ENCODE measurements at regions not wholly inside any gene's neighbourhood (a gene's known extent, or its start where the extent isn't known, plus 50 kb on each side); places are given as distances from the start of the nearest gene placed in this dataset.

- Histone ChIP-seq H3K27me3 (no peaks in the 10 kb centered on the region), H3K27ac (no peak overlapping the region), H3K4me3 (no peak overlapping the region), H3K36me3 (no peaks in the 10 kb centered on the region), H3K9me3 (peaks cover 4% of the 10 kb centered on the region), H3K4me1 (no peaks in the 10 kb centered on the region)
- intact Hi-C loops (cut with DNase I): no loop called here
- peak in 1 of 2 donors; percentile 22 for DNase-seq (ENCODE audit: extremely low spot score in 2 of 2)
- TF ChIP-seq POLR2A (IDR thresholded peaks at IDR 0.05): no peak
- TF ChIP-seq CTCF (IDR thresholded peaks at IDR 0.05): no peak
- TF ChIP-seq POLR2AphosphoS5 (IDR thresholded peaks at IDR 0.05; ENCODE audit: insufficient read depth in 1 of 2, low read depth in 1 of 2): no peak
Observed at GRCh38 chr2:234691968-234692955, 195.4 kb upstream of the ARL4C start.

GRCh38 chr2:234691214-234691575 lies 194.3 kb upstream of the ARL4C start:
- Histone ChIP-seq H3K4me1 (no peaks in the 10 kb centered on the region), H3K9me3 (peaks cover 4% of the 10 kb centered on the region), H3K27me3 (no peaks in the 10 kb centered on the region), H3K27ac (no peak overlapping the region), H3K4me3 (no peak overlapping the region), H3K36me3 (no peaks in the 10 kb centered on the region)
- intact Hi-C loops (cut with DNase I): no loop called here
- peak in 1 of 2 donors; percentile 22 for DNase-seq (ENCODE audit: extremely low spot score in 2 of 2)
- TF ChIP-seq POLR2AphosphoS5 (IDR thresholded peaks at IDR 0.05; ENCODE audit: insufficient read depth in 1 of 2, low read depth in 1 of 2) (no peak), CTCF (IDR thresholded peaks at IDR 0.05) (no peak), POLR2A (IDR thresholded peaks at IDR 0.05) (no peak)

GRCh38 chr2:234690569-234691213 lies 193.8 kb upstream of the ARL4C start:
- no peak overlapping the region for H3K27ac ChIP-seq

GRCh38 chr2:234689911-234690379 lies 193.1 kb upstream of the ARL4C start:
- H3K4me1 ChIP-seq: no peaks in the 10 kb centered on the region
- H3K9me3 ChIP-seq: no peaks in the 10 kb centered on the region
- intact Hi-C loops (cut with DNase I): no loop called here
- H3K36me3 ChIP-seq: no peaks in the 10 kb centered on the region
- no peak overlapping the region for H3K4me3 ChIP-seq
- H3K27me3 ChIP-seq: no peaks in the 10 kb centered on the region
- no peak overlapping the region for H3K27ac ChIP-seq
- TF ChIP-seq POLR2AphosphoS5 (IDR thresholded peaks at IDR 0.05; ENCODE audit: insufficient read depth in 1 of 2, low read depth in 1 of 2) (no peak), CTCF (IDR thresholded peaks at IDR 0.05) (no peak), POLR2A (IDR thresholded peaks at IDR 0.05) (no peak)
- no peak for DNase-seq (ENCODE audit: extremely low spot score in 2 of 2)

More at GRCh38 chr2:234690569-234691213, 193.8 kb upstream of the ARL4C start:
- no peaks in the 10 kb centered on the region for H3K4me1 ChIP-seq
- intact Hi-C loops (cut with DNase I): no loop called here
- peaks cover 2% of the 10 kb centered on the region for H3K9me3 ChIP-seq
- no peaks in the 10 kb centered on the region for H3K27me3 ChIP-seq
- no peaks in the 10 kb centered on the region for H3K36me3 ChIP-seq
- no peak overlapping the region for H3K4me3 ChIP-seq
- TF ChIP-seq CTCF (IDR thresholded peaks at IDR 0.05): no peak
- no peak for TF ChIP-seq POLR2A (IDR thresholded peaks at IDR 0.05)
- DNase-seq (ENCODE audit: extremely low spot score in 2 of 2): peak in 1 of 2 donors; percentile 64

Data from vagina (tissue), 2 donors.